ENCODE measurements at regions not wholly inside any gene's neighbourhood (a gene's known extent, or its start where the extent isn't known, plus 50 kb on each side); places are given as distances from the start of the nearest gene placed in this dataset.
"Not testable (repeated sequence)": the region's sequence is repeated elsewhere in the genome, so short reads cannot be mapped to it uniquely, and the experiment has no call there.

DNA sequence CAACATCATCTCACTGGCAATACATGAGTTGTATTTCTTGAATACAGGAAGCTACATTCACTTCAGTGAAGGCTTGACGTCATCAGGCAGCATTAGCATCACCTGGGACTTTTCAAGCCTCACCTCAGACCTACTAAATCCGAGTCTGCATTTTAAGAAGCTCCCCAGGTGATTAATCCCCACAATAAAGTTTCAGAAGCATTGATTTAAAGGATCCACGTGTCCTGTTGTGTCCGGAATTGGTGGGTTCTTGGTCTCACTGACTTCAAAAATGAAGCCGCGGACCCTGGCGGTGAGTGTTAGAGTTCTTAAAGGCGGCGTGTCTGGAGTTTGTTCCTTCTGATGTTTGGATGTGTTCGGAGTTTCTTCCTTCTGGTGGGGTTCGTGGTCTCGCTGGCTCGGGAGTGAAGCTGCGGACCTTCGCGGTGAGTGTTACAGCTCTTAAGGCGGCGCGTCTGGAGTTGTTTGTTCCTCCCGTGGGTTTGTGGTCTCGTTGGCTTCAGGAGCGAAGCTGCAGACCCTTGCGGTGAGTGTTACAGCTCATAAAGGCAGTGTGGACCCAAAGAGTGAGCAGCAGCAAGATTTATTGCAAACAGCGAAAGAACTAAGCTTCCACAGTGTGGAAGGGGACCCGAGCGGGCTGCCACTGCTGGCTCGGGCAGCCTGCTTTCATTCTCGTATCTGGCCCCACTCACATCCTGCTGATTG lies 121.3 kb upstream of the ANKH start:
- TF ChIP-seq, protein P1, sequence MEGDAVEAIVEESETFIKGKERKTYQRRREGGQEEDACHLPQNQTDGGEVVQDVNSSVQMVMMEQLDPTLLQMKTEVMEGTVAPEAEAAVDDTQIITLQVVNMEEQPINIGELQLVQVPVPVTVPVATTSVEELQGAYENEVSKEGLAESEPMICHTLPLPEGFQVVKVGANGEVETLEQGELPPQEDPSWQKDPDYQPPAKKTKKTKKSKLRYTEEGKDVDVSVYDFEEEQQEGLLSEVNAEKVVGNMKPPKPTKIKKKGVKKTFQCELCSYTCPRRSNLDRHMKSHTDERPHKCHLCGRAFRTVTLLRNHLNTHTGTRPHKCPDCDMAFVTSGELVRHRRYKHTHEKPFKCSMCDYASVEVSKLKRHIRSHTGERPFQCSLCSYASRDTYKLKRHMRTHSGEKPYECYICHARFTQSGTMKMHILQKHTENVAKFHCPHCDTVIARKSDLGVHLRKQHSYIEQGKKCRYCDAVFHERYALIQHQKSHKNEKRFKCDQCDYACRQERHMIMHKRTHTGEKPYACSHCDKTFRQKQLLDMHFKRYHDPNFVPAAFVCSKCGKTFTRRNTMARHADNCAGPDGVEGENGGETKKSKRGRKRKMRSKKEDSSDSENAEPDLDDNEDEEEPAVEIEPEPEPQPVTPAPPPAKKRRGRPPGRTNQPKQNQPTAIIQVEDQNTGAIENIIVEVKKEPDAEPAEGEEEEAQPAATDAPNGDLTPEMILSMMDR (optimal IDR thresholded peaks at IDR 0.05 in 1 of 3, IDR thresholded peaks at IDR 0.05 in 1 of 3, conservative IDR thresholded peaks at IDR 0.05 in 1 of 3; ENCODE audit: extremely low read depth in 1 of 3, insufficient read depth in 2 of 3, low read length in 3 of 3) = not testable (repeated sequence)
- not testable (repeated sequence) for TF ChIP-seq EZH2 (IDR thresholded peaks at IDR 0.05; ENCODE audit: low read length)
